NCI-H226 (cell line): ENCODE measurements at regions not wholly inside any gene's neighbourhood (a gene's known extent, or its start where the extent isn't known, plus 50 kb on each side); places are given as distances from the start of the nearest gene placed in this dataset.
"Not testable (repeated sequence)": the region's sequence is repeated elsewhere in the genome, so short reads cannot be mapped to it uniquely, and the experiment has no call there.

Experiments
- DNase-seq: peaks from one replicate; pipeline ENCODE4 v3.0.0-alpha.2; 2015

DNA sequence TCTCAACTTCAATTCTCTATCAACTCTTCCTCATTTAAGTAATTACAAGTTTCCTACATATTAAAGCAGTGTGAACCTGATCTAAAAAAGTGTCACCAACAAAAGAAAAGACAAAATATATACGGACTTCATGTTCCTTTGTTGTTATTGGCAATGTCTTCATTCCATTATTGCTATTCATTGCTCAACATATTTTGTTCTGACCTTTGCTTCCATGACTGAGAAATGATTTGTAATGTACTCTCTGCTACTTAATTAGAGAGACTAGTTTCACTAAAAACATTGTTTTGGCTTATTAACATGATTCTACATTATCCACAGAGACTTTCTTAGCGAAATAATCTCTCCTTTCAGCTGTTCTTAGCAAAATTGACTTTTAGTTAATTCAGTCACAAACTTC, 657.2 kb upstream of the ROBO1 start:
- DNase-seq = no peak

DNA sequence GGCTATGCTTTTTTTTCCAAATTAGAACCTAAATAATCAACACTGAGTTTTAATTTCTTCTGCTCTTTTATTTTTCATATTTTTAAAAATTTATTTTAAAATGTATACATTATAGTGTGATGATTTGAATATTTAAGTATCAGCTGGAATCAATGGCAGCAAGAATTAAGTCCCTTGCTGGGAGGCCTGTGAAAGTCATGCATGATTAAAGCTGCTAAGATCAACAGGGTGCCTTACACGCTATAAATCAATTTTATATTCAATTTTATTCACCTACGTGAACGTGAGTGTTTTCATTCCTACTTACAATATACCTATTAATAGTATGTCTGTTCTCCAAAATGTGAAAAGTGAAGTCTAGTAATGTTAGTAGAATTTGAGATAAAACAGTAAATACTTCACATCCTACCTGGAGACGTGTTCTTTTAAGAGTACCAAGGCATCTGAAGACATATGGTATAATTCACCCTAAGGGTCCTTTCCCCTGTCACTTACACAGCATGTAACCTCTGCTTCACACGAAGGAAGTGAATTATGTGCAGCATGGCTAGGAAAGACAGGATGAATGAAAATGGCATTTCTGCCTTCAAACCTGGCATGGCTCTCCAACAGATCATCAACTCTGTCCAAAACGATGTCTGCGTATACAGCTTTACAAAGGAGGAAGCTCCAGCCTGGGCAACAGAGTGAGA, 640.4 kb upstream of the ROBO1 start:
- no peak for DNase-seq

DNA sequence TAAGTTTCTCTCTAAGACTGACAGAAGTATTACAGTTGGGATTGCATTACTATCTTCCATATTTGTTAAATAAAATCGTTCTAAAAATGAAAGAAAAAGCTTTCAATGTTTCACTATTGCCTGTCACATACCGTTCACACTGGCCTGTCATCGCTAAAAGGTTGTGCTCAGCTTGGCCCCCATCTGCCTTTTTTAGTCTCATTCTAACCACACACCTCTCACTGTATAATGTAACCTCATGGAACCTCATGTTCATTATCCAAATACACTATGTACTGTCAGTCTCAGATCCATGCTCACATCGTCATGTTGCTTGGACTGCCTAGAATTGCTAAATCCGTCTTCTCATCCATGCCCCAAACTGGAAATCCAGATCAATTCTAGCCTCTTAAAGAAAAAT, 637.8 kb upstream of the ROBO1 start:
- DNase-seq = no peak

DNA sequence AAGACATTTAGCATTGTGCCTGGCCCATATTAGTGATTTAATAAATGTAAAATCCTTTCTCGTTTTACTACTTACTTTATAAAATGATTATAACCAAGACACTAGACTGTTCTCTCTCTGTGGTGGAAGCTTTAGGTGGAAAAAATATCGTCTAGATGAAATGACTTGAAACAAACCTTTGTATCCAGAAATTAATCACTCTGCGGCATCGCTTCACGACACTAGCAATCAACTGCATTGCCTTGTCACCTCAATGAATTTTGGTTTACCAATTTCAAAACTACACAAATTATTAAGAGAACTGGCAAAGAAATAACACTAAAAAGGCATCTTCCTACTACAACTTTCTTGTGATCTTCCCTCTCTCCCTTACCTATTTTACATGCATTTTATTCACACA, 627.2 kb upstream of the ROBO1 start:
- DNase-seq = no peak

DNA sequence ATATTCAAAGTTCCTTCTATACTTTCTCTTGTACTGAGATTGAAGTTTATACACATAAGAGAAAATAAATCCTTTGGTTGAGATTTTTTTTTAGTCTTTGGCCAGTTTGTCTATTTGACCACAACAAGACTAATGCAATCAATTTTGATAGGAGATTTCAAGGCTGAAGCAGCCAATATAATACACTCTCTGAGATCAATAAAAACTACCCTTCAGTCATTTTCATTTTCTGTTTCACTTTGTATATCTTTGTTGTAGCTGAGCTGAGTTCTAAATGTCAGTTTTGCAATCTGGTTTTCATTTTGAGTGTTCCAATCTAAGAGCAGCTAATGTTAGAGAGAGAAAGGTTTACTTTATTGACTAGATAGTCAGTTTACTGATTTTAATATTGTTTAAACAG, 623.8 kb upstream of the ROBO1 start:
- no peak for DNase-seq

DNA sequence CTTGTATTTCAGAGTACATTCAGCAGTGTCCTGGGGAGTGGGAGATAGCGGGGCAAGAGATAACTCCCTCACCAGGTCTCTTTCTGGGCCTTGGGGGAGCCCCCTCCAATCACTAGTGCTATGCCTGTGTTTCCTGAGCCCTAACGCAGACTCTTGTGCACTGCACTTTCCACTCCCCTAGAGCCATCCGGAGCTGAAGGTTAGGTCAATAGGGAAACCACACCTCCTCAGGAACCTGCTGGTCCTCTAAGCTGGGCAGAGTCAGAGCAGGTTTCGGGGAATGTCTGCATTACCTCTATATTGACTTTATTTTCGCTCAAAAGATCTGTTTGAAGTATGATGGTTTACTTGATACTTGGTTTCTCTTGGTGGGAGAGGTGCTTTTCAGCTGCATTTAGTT, 617.0 kb upstream of the ROBO1 start:
- DNase-seq = no peak

DNA sequence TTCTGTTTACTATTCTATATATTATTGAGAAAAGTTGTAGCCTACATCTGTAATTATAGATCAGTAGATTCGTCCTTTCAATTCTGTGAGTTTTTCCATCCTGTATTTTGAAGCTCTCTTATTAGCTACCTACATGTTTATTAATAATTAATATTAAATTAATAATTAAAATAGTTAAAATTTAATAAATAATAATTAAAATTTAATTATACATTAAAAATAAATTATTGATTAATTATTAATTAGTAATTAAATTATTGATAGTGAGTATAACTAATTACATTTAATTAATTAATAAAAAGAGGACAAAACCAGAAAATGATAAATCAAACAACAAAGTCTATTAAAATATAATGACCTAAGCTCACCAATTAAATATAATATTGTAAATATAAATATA, 606.6 kb upstream of the ROBO1 start:
- DNase-seq = no peak

DNA sequence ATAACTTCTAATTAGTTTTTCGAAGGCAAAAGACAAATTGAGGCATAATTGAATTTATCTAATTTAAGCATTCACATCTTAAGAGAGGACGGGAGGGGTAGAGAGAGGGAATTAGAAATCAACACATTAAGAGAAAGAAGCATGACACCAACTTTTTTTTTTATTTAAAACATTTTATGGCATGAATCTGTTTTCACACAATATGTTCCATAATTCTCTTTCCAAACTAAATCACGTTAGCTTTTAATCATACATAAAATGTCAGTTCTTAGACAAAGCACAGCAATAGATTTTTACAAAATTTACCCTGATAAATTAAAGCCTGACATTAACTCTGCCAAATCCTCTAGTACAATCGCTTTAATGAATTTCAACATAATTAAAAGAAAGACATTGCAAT, 600.8 kb upstream of the ROBO1 start:
- no peak for DNase-seq

DNA sequence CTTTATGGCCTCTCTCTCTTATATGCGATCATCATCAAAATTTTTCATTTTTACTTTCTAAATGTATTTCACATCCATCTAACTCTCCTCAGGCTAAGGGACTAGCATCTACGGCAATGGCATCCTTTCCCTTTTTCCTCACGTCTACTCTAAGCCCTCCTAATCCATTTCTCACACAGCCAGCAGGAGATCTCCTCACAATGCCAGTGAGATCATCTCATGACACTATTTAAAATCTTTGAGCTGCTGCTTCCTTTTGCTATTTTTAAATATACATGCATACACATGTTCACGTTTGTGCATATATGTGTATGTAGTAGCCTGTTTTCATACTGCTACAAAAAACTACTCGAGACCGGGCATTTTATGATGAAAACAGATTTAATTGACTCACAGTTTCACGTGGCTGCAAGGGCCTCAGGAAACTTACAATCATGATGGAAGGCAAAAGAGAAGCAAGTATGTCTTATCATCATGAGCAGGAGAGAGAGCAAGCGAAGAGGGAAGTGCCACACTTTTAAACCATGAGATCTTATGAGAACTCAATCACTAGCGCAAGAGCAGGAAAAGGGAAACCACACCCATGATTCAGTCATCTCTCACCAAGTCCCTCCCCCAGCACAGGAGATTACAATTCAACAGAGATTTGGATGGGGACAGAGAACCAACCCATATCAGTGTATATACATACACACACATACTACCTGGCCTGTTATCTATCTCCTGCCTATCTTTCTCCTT, 599.2 kb upstream of the ROBO1 start:
- no peak for DNase-seq

DNA sequence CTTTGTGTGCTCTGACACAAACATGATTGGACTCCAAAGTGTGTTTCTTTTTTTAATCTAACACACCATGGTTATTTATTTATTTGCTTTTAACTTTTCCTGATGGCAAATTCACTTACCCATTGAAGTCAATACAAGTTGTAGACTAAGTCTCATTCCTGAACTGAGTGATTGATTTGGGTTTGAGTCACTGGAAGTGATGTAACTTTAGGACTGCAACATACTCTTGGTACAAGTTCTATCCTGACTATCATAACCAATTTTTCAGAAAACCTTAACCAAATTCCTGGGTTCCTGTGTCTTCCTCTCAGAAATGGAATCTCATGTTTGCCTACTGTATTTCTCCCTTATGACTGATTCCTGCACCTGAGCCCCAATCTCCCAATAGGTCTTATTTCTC, 590.0 kb upstream of the ROBO1 start:
- no peak for DNase-seq

DNA sequence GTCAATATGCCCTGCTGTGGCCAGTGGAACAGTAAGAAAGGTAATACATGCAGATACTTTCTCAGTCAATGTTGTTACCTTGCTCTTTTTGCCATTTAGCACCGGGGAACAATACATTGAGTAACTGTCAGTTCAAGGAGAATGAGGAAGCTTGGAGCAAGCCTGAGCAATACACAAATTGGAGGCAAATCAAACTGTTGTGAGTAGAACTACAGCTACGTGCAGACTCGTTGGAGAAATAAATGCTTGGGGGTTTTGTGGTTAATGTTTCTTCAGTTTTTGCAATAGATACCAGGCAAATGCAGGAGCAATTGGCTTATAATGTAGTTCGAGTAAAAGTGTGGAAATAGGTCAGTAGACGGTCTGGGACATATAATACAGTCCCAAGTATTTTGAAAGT, 587.3 kb upstream of the ROBO1 start:
- DNase-seq = peak; percentile 65

DNA sequence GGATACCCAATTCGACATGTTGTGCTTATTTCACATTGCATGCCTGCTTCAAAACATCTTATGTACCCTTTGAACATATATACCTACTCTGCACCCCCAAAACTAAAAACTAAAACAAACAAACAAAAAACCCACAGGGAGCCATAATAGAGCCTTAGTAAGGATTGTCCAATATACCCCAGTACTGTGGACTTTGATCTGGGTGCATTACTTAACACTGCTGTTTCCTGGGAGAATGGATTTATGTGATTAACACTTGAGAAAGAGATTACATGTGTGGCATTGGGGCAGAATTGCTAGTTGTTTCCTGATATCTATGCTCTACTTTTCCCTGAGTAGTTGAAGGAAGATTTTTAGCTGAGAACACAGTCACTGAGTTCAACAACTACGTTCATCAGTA, 583.4 kb upstream of the ROBO1 start:
- DNase-seq = no peak

DNA sequence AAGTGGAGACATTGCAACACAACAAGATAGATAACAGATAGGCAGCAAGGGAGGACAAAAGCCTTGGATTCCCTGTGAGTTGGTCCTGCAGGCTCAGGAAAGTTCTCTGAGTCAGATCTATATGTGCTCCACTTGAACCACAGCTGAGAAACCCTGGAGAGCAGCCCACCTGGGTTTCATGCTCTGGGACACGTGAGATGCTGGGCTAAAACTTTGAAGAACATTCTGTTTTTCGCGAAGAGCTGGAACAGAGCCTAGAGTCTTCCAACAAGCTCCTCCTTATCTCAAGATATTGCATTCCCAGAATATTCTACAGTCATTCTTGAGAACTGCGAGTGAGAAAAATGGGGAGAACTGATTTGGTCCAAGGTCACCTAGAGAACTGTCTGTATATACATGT, 583.0 kb upstream of the ROBO1 start:
- peak; percentile 91 for DNase-seq

DNA sequence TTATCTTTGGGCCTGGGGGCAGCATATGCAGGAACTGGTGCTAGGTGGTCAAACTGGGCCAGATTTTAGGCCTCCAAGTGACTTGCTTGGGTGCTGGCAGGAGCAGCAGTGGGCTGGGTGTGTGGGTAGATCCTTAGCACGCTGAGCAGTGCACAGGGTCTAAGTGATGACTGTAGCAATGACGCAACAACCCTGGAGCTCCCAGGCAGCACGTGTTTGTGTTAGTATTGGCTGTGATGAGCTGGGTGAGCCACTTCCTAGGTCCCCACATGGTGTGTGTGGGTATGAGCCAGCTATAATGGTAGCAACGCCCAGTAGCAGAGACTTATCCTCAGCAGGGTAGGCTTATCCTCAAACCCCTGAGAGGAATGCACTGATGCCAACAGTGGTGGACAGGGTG, 570.6 kb upstream of the ROBO1 start:
- no peak for DNase-seq

DNA sequence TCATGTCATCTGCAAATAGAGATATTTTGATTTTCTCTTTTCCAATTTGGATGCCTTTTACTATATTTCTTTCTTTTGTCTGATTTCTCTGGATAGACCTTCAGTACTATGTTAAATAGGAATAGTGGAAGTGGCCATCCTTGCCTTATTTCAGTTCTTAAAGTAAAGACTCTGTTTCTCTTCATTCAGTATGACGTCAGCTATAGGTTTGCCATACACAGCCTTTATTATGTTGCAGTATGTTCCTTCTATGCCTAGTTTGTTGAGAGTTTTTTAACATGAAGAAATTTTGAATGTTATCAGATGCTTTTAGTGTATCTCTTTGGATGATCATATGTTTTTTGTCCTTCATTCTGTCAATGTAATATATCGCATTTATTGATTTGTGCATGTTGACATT, 566.7 kb upstream of the ROBO1 start:
- DNase-seq = no peak

DNA sequence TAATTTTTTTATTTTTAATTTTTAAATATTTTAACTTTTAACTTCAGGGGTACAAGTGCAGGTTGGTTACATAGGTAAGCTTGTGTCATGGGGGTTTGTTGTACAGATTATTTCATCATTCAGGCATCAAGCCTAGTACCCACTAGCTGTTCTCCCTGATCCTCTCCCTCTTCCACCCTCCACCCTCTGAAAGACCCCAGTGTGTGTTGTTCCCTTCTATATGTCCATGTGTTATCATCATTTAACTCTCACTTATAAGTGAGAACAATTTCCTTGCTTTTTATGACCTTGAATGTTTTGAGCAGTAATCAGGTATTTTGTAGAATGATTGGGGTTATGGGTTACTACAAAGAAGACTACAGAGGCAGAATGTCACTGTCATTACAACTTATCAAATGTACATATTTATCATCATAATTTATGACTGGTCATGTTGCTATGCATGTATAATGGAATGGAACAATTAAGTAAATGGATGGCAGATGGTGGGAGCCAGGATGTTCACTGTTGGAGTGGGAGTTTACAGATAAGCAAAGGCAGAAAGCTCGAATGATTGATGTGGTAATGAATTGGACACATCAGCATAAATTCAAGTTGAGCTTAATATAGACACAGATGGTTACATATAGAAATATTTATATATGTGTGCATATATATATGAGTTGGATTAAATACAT, 563.8 kb upstream of the ROBO1 start:
- DNase-seq = peak; percentile 53

DNA sequence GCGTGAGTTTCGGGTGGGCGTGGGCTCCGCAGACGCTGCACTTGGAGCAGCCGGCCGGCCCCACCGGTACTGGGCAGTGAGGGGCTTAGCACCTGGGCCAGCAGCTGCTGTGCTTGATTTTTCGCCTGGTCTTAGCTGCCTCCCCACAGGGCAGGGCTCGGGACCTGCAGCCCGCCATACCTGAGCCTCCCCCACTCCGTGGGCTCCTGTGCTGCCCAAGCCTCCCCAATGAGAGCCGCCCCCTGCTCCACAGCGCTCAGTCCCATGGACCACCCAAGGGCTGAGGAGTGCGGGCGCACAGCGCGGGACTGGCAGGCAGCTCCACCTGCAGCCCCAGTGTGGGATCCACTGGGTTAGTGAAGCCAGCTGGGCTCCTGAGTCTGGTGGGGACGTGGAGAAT, 546.7 kb upstream of the ROBO1 start:
- DNase-seq = not testable (repeated sequence)

DNA sequence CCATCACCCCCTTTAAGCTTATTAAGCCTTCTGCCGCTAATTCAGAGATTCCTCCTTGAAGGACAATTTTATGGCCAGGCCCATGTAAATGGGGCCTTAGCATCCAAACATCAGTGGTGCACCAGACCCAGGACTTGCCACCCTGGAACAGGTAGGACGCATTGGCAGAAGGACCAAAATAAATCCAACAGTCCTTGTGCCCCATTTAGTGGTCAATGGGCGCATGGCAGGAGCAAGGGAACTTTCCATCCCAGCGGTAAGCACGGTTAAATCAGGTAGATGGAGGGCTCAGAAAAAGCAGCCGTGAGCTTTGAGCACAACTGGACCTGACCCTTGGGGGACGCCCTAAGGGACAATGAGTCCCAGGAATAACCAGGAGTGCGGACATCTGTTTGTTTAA, 540.8 kb upstream of the ROBO1 start:
- no peak for DNase-seq

DNA sequence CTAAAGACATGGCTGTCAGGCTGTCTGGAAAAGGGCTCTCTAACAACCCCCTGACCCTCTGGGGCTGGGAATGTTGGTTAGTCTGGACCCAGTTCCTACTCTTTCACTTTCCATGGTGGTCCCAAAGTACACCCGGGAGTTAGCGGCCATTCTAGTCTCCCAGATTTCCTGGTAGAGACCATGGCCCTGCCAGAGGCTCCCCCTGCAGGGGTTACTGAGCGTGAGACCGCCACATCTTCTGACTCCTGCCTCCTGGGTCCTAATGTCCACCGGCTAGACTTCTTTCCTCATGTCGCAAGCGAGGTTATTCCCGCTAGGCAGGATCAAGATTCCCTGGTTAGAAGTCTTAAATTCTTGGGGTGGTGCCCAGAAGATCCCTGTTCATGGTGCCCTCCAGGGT, 540.0 kb upstream of the ROBO1 start:
- DNase-seq = no peak

DNA sequence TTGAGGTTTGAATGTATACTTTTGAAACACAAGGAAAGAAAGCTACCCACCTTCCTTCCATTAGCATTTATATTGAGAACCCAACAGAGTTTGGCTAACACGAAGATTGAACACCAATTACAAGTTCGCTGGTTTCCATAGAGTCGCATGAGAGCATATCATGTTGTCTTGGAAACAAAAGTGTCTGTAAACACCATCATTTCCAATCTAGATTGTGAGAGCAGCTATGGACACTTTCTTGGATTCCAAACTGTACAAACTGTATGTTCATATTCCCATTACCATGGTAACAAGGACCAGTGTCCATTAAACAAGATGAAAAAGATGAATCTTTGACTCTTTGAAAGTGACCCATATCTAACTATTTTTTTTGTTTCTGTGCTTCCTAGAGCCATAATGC, 529.9 kb upstream of the ROBO1 start:
- no peak for DNase-seq

DNA sequence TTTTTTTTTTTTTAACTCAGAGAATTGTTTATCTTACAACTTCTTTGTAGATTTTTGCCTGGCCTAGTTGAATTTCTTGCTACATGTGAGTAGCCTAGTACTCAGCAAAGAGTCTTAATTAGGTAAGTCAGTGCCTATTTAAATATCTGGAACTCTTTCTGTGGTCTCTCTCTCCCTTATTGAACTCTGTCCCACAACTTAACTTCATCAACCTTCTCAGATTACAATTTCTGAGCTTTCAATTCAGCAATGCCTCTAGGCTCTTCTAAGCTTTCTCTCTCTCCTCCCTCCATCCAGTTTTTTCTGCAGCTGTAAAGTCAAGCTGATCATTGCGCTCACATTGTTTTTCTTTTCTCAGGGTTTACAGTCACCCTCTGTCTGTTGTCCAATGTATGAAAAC, 517.6 kb upstream of the ROBO1 start:
- DNase-seq = no peak

DNA sequence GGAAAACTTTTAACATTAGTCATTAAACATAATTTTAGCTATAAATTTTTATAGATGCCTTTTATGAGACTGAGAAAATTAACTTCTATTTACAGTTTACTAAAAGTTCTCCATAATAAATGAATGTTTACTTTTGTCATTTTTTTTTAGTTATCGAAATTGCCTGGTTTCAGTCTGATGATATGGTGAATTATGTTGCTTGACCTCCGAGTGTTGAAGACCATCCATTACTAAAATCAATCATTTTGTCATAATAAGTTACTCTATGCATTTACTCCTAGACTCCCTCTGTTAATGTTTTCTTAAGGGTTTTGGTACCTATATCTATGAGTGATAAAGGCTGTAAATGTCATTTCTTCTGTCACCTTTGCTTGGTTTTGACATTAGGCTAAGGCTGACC, 516.0 kb upstream of the ROBO1 start:
- no peak for DNase-seq

DNA sequence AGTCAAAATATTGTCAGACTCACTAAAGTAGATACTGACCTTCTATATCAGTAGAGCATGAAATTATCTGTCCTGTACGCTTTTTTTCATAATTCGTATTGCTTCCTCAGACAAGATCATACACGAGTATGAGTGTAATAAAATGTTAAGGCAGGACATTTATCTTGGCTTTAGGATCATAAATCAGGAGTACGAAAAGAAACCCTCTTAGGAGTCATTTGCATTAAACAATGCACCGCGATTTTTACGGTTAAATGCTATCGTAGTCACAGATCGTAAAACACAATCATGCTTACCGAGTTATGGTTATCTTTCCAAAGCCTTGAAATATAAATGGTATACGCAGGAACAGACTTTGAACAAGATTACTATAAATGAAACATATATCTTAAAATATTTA, 510.3 kb upstream of the ROBO1 start:
- no peak for DNase-seq

DNA sequence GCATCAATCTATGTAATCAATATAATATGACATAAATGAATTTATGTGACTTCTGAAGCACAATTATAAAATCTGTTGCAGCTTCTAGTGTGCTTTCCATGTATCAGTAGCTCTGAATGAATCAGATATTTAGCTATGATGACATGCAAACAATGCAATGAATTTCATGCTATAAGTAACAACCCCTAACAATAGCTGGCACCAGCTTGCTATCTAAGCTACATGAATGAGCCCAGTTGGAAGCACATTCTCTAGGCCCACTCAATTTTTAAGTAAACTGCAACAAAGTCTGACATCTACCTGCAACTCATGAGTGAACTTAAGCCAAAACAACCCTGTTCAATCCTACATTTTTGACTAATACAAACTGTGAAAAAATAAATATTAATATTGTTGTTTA, 507.3 kb upstream of the ROBO1 start:
- no peak for DNase-seq

DNA sequence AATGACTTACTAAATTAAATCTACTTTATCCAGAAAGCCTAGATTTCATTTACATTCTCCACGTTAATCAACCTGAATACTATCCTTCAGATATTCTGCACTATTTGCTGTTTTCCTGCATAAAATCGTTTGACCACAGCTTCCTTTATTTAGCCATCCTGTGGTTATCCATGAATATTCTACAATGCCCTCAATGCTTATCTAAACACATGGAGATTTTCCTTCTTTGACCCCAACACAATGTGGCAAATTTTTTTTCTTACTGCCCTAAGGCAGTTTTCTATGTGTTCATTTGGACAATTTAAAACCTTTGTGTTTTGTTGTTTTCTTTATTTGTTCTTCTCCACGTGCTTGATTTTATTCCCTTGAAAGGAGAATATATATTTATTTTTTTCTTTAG, 495.5 kb upstream of the ROBO1 start:
- DNase-seq = peak; percentile 26
